ENCODE measurements at regions not wholly inside any gene's neighbourhood (a gene's known extent, or its start where the extent isn't known, plus 50 kb on each side); places are given as distances from the start of the nearest gene placed in this dataset.

- DNase-seq = no peak
- H3K9me3 ChIP-seq = no peaks in the 10 kb centered on the region
- no peaks in the 10 kb centered on the region for H3K36me3 ChIP-seq (ENCODE audit: control insufficient read depth, insufficient read depth, low read length)
- H3K4me3 Mint-ChIP-seq (ENCODE audit: unreplicated experiment) = no peak overlapping the region
- H3K4me3 ChIP-seq (ENCODE audit: low read depth, low read length) = no peak overlapping the region
- H3K9me3 Mint-ChIP-seq (ENCODE audit: unreplicated experiment) = no peaks in the 10 kb centered on the region
- H3K27ac Mint-ChIP-seq (ENCODE audit: unreplicated experiment) = no peak overlapping the region
- ChIA-PET CTCF (no interaction called here), POLR2A (no interaction called here)
- no peak for TF ChIP-seq CTCF (IDR thresholded peaks at IDR 0.05; ENCODE audit: insufficient read depth in 1 of 2, low read depth in 1 of 2, low read length in 1 of 2, severe bottlenecking in 1 of 2, unreplicated experiment in 1 of 2)
- no TSS peak for BruUV-seq (replicated peaks)
- no peaks in the 10 kb centered on the region for H3K36me3 Mint-ChIP-seq (ENCODE audit: insufficient read depth, unreplicated experiment)
- no peaks in the 10 kb centered on the region for H3K27me3 Mint-ChIP-seq (ENCODE audit: insufficient read depth, unreplicated experiment)
- H3K4me1 ChIP-seq = no peaks in the 10 kb centered on the region
- intact Hi-C loops (cut with micrococcal nuclease; ENCODE audit: unreplicated experiment) = no loop called here
- H3K27me3 ChIP-seq (replicated peaks; ENCODE audit: control insufficient read depth, insufficient read depth, low read length) = no peaks in the 10 kb centered on the region
- no peaks in the 10 kb centered on the region for H3K4me1 Mint-ChIP-seq (ENCODE audit: low read depth, unreplicated experiment)
Measured at GRCh38 chr4:33425936-33426335, 2705.8 kb downstream of the PCDH7 start.

GRCh38 chr4:33427676-33428075 lies 2707.5 kb downstream of the PCDH7 start:
- no peaks in the 10 kb centered on the region for H3K4me1 Mint-ChIP-seq (ENCODE audit: low read depth, unreplicated experiment)
- no peak overlapping the region for H3K4me3 ChIP-seq (ENCODE audit: low read depth, low read length)
- no peaks in the 10 kb centered on the region for H3K36me3 ChIP-seq (ENCODE audit: control insufficient read depth, insufficient read depth, low read length)
- no peak for TF ChIP-seq CTCF (IDR thresholded peaks at IDR 0.05; ENCODE audit: insufficient read depth in 1 of 2, low read depth in 1 of 2, low read length in 1 of 2, severe bottlenecking in 1 of 2, unreplicated experiment in 1 of 2)
- H3K36me3 Mint-ChIP-seq (ENCODE audit: insufficient read depth, unreplicated experiment) = no peaks in the 10 kb centered on the region
- no peak overlapping the region for H3K27ac Mint-ChIP-seq (ENCODE audit: unreplicated experiment)
- no peaks in the 10 kb centered on the region for H3K9me3 ChIP-seq
- no peaks in the 10 kb centered on the region for H3K27me3 ChIP-seq (replicated peaks; ENCODE audit: control insufficient read depth, insufficient read depth, low read length)
- no peaks in the 10 kb centered on the region for H3K27me3 Mint-ChIP-seq (ENCODE audit: insufficient read depth, unreplicated experiment)
- no peak for DNase-seq
- ChIA-PET CTCF (no interaction called here), POLR2A (no interaction called here)
- H3K9me3 Mint-ChIP-seq (ENCODE audit: unreplicated experiment) = no peaks in the 10 kb centered on the region
- intact Hi-C loops (cut with micrococcal nuclease; ENCODE audit: unreplicated experiment) = no loop called here
- BruUV-seq (replicated peaks) = no TSS peak
- no peaks in the 10 kb centered on the region for H3K4me1 ChIP-seq
- no peak overlapping the region for H3K4me3 Mint-ChIP-seq (ENCODE audit: unreplicated experiment)

DNA sequence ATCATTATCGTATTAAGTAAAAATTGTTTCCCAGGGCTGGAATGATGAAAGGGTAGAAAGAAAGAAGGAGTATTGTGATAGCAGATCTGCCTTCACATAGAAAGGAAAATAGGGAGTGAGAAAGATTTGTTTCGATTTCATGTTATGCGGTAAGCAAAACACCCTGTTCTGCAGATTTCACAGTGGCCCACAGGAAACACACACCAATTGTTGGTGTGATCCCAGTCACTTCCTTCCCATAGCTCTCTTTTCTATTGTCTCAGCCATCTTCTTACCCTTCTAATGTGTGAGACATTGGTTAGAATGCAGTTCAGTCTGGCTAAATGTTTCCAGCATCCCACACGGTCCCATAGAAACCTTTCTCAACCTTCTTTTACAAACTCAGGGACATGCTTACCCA lies 2709.8 kb downstream of the PCDH7 start:
- Histone ChIP-seq H3K9me3 (no peaks in the 10 kb centered on the region), H3K36me3 (ENCODE audit: control insufficient read depth, insufficient read depth, low read length) (no peaks in the 10 kb centered on the region), H3K27me3 (replicated peaks; ENCODE audit: control insufficient read depth, insufficient read depth, low read length) (no peaks in the 10 kb centered on the region), H3K4me1 (no peaks in the 10 kb centered on the region), H3K4me3 (ENCODE audit: low read depth, low read length) (no peak overlapping the region)
- no peak for TF ChIP-seq CTCF (IDR thresholded peaks at IDR 0.05; ENCODE audit: insufficient read depth in 1 of 2, low read depth in 1 of 2, low read length in 1 of 2, severe bottlenecking in 1 of 2, unreplicated experiment in 1 of 2)
- Mint-ChIP-seq H3K9me3 (ENCODE audit: unreplicated experiment) (no peaks in the 10 kb centered on the region), H3K27me3 (ENCODE audit: insufficient read depth, unreplicated experiment) (no peaks in the 10 kb centered on the region), H3K4me1 (ENCODE audit: low read depth, unreplicated experiment) (no peaks in the 10 kb centered on the region), H3K36me3 (ENCODE audit: insufficient read depth, unreplicated experiment) (no peaks in the 10 kb centered on the region), H3K27ac (ENCODE audit: unreplicated experiment) (no peak overlapping the region), H3K4me3 (ENCODE audit: unreplicated experiment) (no peak overlapping the region)
- DNase-seq = no peak
- BruUV-seq (replicated peaks) = no TSS peak
- intact Hi-C loops (cut with micrococcal nuclease; ENCODE audit: unreplicated experiment) = no loop called here
- CTCF ChIA-PET = no interaction called here
- POLR2A ChIA-PET = no interaction called here

Measured in Caco-2 (cell line).